NCI-H2107 (cell line): ENCODE measurements at regions not wholly inside any gene's neighbourhood (a gene's known extent, or its start where the extent isn't known, plus 50 kb on each side); places are given as distances from the start of the nearest gene placed in this dataset.
"Not testable (repeated sequence)": the region's sequence is repeated elsewhere in the genome, so short reads cannot be mapped to it uniquely, and the experiment has no call there.

Source experiments
- DNase-seq: peaks from one replicate; lab custom pipeline; 2025; lab: John Stamatoyannopoulos, UW

GRCh38 chr10:91003379-91003778 is 82.5 kb upstream of the ANKRD1 start:
- DNase-seq, result not testable (repeated sequence)

GRCh38 chr10:91005276-91005675 is 84.4 kb upstream of the ANKRD1 start:
- DNase-seq, result not testable (repeated sequence)

- peak; percentile 35 for DNase-seq
These were observed 85.3 kb upstream of the ANKRD1 start for GRCh38 chr10:91006001-91006751.

GRCh38 chr10:91006752-91007346 is 86.0 kb upstream of the ANKRD1 start:
- no peak for DNase-seq

GRCh38 chr10:91007655-91008054 is 86.8 kb upstream of the ANKRD1 start:
- no peak for DNase-seq

GRCh38 chr10:91009121-91009520 is 88.2 kb upstream of the ANKRD1 start:
- DNase-seq, result no peak

GRCh38 chr10:91010952-91011351 is 90.1 kb upstream of the ANKRD1 start:
- no peak for DNase-seq

GRCh38 chr10:91012502-91012901 is 91.6 kb upstream of the ANKRD1 start:
- no peak for DNase-seq

- no peak for DNase-seq
These were observed 93.1 kb upstream of the ANKRD1 start for GRCh38 chr10:91013985-91014384.

- no peak for DNase-seq
These were observed 96.3 kb upstream of the ANKRD1 start for GRCh38 chr10:91017198-91017597.

GRCh38 chr10:91021901-91022300 is 101.0 kb upstream of the ANKRD1 start:
- no peak for DNase-seq

- DNase-seq, result no peak
These were observed 101.5 kb upstream of the ANKRD1 start for GRCh38 chr10:91022390-91022789.

- DNase-seq, result no peak
These were observed 102.2 kb upstream of the ANKRD1 start for GRCh38 chr10:91022924-91023699.

GRCh38 chr10:91023700-91024398 is 103.0 kb upstream of the ANKRD1 start:
- DNase-seq, result no peak

- no peak for DNase-seq
These were observed 103.7 kb upstream of the ANKRD1 start for GRCh38 chr10:91024541-91024940.

GRCh38 chr10:91032611-91033206 is 111.8 kb upstream of the ANKRD1 start:
- DNase-seq, result no peak

GRCh38 chr10:91033324-91033950 is 112.5 kb upstream of the ANKRD1 start:
- no peak for DNase-seq

GRCh38 chr10:91034042-91034441 is 113.2 kb upstream of the ANKRD1 start:
- DNase-seq, result no peak

- DNase-seq, result peak; percentile 47
These were observed 113.7 kb upstream of the ANKRD1 start for GRCh38 chr10:91034494-91035159.

- no peak for DNase-seq
These were observed 114.9 kb upstream of the ANKRD1 start for GRCh38 chr10:91035650-91036292.
